A673 (cell line): ENCODE measurements at regions not wholly inside any gene's neighbourhood (a gene's known extent, or its start where the extent isn't known, plus 50 kb on each side); places are given as distances from the start of the nearest gene placed in this dataset.

Source experiments
- CTCF ChIP-seq: fragments of 300-800, 200-600 bp; sonication (generic); conservative IDR thresholded peaks from 2 replicates; pipeline ENCODE4 v1.5.1; 2017; ENCODE audit warnings: low read depth, mild to moderate bottlenecking, antibody characterized with exemption, low read length, moderate library complexity, mixed read lengths
- EZH2 ChIP-seq: fragments of 200-600 bp; sonication (generic); IDR thresholded peaks from 2 replicates; pipeline ENCODE4 v1.6.1; 2017; ENCODE audit warnings: borderline replicate concordance, low read depth, mild to moderate bottlenecking, mixed read lengths, antibody characterized with exemption, low read length; ENCODE audit not compliant: poor library complexity, severe bottlenecking

- no peak for TF ChIP-seq CTCF
- no peak for TF ChIP-seq EZH2
Observed at GRCh38 chr1:217097819-217098218, 374.6 kb upstream of the ESRRG start.
